ENCODE measurements at regions not wholly inside any gene's neighbourhood (a gene's known extent, or its start where the extent isn't known, plus 50 kb on each side); places are given as distances from the start of the nearest gene placed in this dataset.

GRCh38 chr16:86965840-86966550 is 351.2 kb downstream of the C16orf95 start:
- Histone ChIP-seq H3K4me2 (ENCODE audit: control insufficient read depth, insufficient read depth) (no peak overlapping the region), H3K9me3 (replicated peaks; ENCODE audit: control insufficient read depth, insufficient read depth, low read length) (no peaks in the 10 kb centered on the region), H3K4me3 (no peak overlapping the region), H3K27ac (ENCODE audit: control insufficient read depth, insufficient read depth) (no peak overlapping the region), H3K27me3 (replicated peaks in 1 of 2; ENCODE audit: control insufficient read depth in 2 of 2, insufficient read depth in 2 of 2, low read length in 1 of 2) (peaks cover 0 to 2% of the 10 kb centered on the region in 2 experiments; a peak in 1 of 4 replicates), H3K79me2 (ENCODE audit: control insufficient read depth, insufficient read depth, low read length) (no peaks in the 10 kb centered on the region), H3K36me3 (ENCODE audit: control insufficient read depth in 2 of 2, insufficient read depth in 2 of 2, low read length in 1 of 2) (no peaks in the 10 kb centered on the region), H3K9ac (ENCODE audit: control insufficient read depth, insufficient read depth, low read length) (no peak overlapping the region), H2AFZ (ENCODE audit: control insufficient read depth, low read depth, low read length) (no peak overlapping the region), H4K20me1 (ENCODE audit: control insufficient read depth, insufficient read depth) (no peaks in the 10 kb centered on the region), H3K4me1 (ENCODE audit: control insufficient read depth, insufficient read depth, low read length) (no peaks in the 10 kb centered on the region)
- FAIRE-seq: no peak
- DNase-seq (ENCODE audit: low read depth, low spot score): no peak
- no TSS peak for BruUV-seq (replicated peaks)
- in situ Hi-C loops (cut with MboI): no loop called here
- SMC1A ChIA-PET (ENCODE audit: uncharacterized antibody, unreplicated experiment): no interaction called here
- WGBS (ENCODE audit: insufficient coverage, insufficient replicate concordance, low lambda C conversion rate, missing lambda C conversion rate): 20% methylated on average over 13 of the region's 13 CpGs
- TF ChIP-seq NFXL1 (IDR thresholded peaks at IDR 0.05; ENCODE audit: borderline replicate concordance) (no peak), DPF2 (IDR thresholded peaks at IDR 0.05) (no peak), NRF1 (conservative IDR thresholded peaks at IDR 0.05; ENCODE audit: low read depth, low read length) (no peak), NFYB (IDR thresholded peaks at IDR 0.05; ENCODE audit: insufficient read depth, low read depth, low read length) (no peak), YBX1 (IDR thresholded peaks at IDR 0.05) (no peak), CHD1 (IDR thresholded peaks at IDR 0.05; ENCODE audit: low read depth, low read length) (no peak), PML (IDR thresholded peaks at IDR 0.05; ENCODE audit: low read length) (no peak), STAT1 (conservative IDR thresholded peaks at IDR 0.05) (no peak), TCF7 (IDR thresholded peaks at IDR 0.05; ENCODE audit: borderline replicate concordance) (no peak), GABPA (IDR thresholded peaks at IDR 0.05; ENCODE audit: low read depth) (no peak), FOS (IDR thresholded peaks at IDR 0.05; ENCODE audit: borderline replicate concordance, extremely low read depth, insufficient read length) (no peak)
- CTCF ChIA-PET: no interaction called here
- RAD21 ChIA-PET (ENCODE audit: unreplicated experiment): no interaction called here
- intact Hi-C loops (cut with micrococcal nuclease; ENCODE audit: unreplicated experiment): no loop called here
- ATAC-seq: no peak
- POLR2A ChIA-PET: no interaction called here
